PC-9 (cell line): ENCODE measurements at regions not wholly inside any gene's neighbourhood (a gene's known extent, or its start where the extent isn't known, plus 50 kb on each side); places are given as distances from the start of the nearest gene placed in this dataset.

Experiments used
- EZH2 ChIP-seq: fragments of 200-600 bp; sonication (generic); IDR thresholded peaks from 2 replicates; pipeline ENCODE4 v1.8.0; 2017; ENCODE audit warnings: antibody characterized with exemption, low read depth
- TF ChIP-seq, protein P1 (sequence below): fragments of 200-600 bp; sonication (generic); conservative IDR thresholded peaks from 2 replicates; pipeline ENCODE4 v1.6.1; 2017; ENCODE audit warnings: mixed run types, antibody characterized with exemption, mild to moderate bottlenecking, moderate library complexity

DNA sequence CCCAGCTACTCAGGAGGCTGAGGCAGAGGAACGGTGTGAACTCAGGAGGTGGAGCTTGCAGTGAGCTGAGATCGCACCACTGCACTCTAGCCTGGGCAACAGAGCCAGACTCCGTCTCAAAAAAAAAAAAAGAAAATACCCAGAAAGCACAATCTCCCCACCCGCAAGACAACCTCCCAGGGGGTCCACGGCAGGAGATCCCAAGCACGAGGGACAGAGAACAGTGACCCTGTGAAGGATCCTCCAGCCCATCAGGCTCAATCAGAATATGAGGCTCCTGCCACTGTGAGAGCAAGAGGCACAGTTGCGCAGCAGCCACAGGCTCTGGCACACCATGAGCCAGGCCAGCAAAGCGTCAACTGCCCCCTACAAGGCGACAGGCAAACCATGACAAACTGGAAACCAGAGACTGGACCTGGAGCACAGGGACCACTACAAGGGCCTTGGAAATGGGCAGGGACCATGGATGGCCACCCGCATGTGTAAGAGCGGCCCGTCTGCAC, 164.8 kb upstream of the GRK3 start:
- TF ChIP-seq, protein P1, sequence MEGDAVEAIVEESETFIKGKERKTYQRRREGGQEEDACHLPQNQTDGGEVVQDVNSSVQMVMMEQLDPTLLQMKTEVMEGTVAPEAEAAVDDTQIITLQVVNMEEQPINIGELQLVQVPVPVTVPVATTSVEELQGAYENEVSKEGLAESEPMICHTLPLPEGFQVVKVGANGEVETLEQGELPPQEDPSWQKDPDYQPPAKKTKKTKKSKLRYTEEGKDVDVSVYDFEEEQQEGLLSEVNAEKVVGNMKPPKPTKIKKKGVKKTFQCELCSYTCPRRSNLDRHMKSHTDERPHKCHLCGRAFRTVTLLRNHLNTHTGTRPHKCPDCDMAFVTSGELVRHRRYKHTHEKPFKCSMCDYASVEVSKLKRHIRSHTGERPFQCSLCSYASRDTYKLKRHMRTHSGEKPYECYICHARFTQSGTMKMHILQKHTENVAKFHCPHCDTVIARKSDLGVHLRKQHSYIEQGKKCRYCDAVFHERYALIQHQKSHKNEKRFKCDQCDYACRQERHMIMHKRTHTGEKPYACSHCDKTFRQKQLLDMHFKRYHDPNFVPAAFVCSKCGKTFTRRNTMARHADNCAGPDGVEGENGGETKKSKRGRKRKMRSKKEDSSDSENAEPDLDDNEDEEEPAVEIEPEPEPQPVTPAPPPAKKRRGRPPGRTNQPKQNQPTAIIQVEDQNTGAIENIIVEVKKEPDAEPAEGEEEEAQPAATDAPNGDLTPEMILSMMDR = no peak
- no peak for TF ChIP-seq EZH2
